ENCODE measurements at regions not wholly inside any gene's neighbourhood (a gene's known extent, or its start where the extent isn't known, plus 50 kb on each side); places are given as distances from the start of the nearest gene placed in this dataset.

DNA sequence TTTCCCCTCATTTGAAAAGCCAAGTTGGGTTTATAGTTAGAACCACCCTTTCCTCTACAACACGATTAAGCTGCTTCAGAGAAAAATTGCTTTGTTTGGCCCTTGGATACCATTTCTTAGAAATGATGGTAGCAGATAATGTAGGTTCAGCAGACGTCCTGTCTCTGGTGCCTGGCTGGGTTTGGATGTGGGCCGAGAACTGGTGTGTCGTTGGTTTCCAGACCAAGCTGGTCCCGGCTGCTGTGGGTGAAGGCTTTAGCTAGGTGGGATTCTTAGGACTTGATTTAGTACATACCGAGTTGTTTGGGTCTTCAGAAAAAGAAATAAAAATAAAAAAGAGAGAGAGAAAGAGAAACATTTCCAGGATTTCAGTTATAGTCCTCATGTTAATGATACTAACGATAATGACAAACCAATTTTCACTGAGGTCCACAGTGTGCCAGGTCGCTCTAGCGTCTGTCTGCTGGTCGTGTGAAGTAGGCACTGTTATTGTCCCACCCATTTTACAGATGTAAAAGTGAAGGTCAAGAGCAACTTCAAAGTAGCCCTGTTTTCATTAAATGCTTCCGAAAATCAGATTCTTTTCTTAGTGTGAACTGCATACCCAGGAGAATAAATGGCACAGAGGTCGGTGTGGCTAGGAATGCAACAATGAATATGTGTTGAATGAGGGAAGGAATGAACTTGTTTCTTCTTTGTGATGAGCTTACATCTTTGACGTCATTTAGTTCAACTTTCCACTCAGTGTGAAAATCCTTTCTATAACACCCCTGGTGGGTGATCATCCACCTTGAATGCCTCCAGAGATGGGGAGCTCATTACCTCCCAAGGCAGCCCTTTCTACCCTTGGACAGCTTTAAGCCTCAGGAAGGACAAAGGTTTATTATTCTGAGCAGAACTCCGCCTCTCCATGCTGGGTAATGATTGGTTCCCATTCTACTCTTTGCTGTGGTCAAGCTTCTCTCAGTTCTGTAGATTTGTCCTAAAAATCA lies 115.9 kb downstream of the INHBB start:
- no peak for DNase-seq

- no peak for DNase-seq
Observed at GRCh38 chr2:120463527-120463926, 117.6 kb downstream of the INHBB start.

- DNase-seq = no peak
Observed at GRCh38 chr2:120463996-120464395, 118.1 kb downstream of the INHBB start.

- DNase-seq = no peak
Observed at GRCh38 chr2:120464448-120464931, 118.6 kb downstream of the INHBB start.

GRCh38 chr2:120465012-120465700 lies 119.2 kb downstream of the INHBB start:
- no peak for DNase-seq

- no peak for DNase-seq
Observed at GRCh38 chr2:120465701-120465988, 119.7 kb downstream of the INHBB start.

- no peak for DNase-seq
Observed at GRCh38 chr2:120465989-120466703, 120.2 kb downstream of the INHBB start.

DNA sequence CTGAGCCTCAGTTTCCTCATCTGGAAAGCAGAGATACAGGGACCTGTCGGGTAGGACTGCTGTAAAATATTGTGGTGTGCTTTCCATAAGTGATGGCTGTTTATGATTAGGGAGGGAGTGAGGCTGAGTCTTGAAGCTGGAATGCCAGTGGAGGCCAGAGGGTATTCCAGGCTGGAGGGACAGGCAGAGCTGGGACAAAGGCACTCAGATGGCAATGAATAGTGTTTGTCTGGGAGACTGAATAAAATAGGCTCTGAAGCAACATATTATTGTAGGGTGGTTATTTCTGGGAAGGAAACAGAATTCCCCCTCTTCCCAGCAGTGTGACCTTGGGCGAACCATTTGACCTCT lies 120.7 kb downstream of the INHBB start:
- no peak for DNase-seq

DNA sequence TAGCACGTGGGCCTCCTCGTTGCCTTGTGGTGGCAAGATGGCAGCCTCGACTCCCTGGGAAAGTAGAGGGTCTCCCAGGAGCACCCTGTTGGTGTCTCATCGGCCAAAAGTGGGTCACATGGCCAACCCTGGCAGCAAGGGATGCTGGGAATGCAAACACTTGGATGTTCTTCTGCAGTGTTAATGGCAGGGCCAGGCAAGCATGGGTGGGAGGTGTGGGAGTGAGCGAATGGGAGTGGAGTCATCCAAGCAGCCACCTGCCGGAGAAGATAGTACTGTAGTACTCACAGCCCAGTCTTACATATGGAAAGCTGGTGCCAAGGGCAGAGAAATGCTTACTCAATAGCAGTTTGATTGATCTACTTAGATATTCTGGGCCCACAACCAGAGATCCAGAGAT lies 122.2 kb downstream of the INHBB start:
- no peak for DNase-seq

GRCh38 chr2:120469426-120469825 lies 123.5 kb downstream of the INHBB start:
- no peak for DNase-seq

DNA sequence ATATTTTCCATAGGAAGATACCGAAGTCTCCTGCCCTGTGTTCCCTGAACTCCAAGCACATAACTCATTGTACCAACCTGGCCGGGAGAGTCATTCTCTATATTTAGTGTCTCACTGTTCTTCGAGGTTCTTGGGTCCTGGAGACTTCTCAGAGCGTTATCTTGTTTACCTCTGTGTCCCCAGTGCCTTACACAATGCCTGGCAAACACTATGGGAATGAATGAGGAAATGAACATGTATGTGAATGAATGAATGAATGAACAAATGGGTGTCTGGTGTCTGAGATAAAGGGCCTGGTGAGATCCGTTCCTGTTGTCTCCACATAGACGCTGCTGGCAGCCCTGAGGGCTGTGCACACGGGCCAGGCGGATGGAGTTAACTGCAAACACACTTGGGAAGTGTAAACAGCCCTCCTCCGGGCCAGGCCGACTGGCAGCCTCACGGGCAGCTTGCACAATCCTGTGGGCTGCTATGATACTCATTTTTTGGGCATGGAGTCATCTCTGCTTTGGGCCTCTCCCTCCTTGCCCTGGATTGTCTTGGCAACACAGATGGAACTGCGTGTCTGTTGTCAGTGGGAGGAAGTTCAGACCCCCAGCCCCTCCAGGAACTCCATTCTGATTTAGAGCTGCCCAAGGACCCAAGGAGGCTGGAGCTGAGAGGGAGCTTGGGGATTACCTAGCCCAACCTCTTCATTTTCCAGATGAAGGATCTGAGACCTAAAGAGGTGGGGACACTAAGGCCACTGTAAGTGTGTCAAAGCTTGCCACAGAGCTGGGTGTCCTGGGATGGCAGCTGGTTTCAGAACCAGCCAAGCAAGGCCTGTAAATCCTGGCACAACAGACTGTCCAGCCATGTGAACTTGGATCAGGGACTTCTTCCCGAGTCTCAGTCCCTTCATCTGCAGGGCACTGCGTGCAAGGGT lies 124.4 kb downstream of the INHBB start:
- DNase-seq = no peak

DNA sequence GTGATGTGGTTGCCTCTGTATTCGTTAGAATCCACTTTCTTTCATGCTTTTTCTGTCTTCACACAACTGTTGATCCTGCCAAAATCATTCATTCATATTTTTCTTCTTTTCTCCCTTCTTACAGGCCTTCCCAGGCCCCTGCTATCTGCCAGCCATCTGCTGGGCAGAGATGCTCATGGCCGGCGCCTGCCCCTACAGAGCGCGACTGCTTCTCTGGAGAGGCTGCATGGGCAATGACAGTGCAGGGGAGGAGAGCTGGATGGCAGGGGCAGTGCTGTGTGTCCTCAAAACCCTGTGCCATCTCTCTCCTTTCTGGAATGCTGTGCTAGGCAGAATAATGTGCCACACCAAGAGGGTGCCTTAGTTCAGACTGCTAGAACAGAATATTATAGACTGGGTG lies 125.2 kb downstream of the INHBB start:
- DNase-seq = no peak

GRCh38 chr2:120472031-120472430 lies 126.1 kb downstream of the INHBB start:
- no peak for DNase-seq

DNA sequence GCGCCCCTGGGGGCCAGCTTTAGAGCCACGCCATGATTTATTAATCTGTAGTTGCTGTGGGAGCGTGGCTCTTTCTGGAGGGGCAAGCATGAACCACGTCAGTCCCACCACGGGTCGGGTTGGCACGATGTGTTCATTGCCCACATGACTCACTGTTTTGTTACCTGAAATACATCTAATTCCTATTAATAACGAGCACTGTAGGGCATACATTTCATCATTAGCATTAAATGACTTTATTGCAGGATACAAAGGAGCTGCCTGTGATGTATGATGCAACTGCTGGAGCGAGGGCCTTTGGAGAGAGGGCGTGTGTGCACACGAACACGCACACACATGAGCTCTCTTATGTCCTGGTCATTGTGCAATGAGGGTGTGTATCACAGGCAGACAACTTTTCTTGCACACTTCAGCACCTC lies 127.0 kb downstream of the INHBB start:
- DNase-seq = no peak

DNA sequence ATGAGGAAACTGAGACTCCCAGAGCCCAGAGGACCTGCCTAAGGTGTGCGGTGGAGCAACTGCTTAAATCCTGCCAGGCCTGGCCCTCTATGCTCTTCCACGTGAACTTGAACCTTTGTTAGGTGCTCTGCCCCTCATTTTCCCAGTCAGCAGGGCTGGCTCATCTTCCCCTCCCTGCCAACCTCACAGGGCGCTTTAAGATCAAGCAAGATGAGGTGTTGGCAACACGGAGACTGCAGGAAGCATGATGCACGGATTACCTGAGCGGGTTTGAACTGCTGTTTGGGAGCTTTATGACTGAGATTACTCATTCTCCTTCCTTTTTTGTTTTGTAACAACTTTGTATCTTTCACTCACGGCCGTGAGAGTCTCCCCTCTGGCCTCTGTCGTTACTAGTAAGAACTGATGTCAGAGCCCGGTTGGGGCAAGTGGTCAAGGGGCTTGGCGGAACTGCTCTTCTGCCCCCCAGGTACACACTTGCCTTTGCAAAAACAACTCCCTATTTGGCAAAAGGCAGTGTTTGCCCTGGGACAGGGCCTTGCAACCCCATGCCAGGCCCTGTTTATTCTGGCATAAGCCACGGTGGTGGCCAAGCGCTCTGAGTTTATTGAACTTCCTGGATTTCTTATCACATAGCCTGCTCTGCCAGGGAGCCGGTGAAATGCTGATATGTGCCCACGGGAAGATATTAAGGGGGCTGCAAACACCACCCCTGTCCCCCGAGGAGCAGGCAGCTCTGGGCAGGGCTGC lies 127.8 kb downstream of the INHBB start:
- no peak for DNase-seq

- no peak for DNase-seq
Observed at GRCh38 chr2:120474486-120474885, 128.6 kb downstream of the INHBB start.

- DNase-seq = no peak
Observed at GRCh38 chr2:120476141-120476540, 130.2 kb downstream of the INHBB start.

GRCh38 chr2:120477198-120477597 lies 131.3 kb downstream of the INHBB start:
- DNase-seq = no peak

GRCh38 chr2:120477831-120478481 lies 132.0 kb downstream of the INHBB start:
- no peak for DNase-seq

GRCh38 chr2:120480346-120480902 lies 134.5 kb downstream of the INHBB start:
- no peak for DNase-seq

All from stimulated activated CD4-positive, alpha-beta T cell treated with anti-CD3 and anti-CD28 coated beads, Interleukin-4, amount 100 ng/mL, for 24 hours (primary cell).